ENCODE measurements at regions not wholly inside any gene's neighbourhood (a gene's known extent, or its start where the extent isn't known, plus 50 kb on each side); places are given as distances from the start of the nearest gene placed in this dataset.

GRCh38 chr13:104553186-104553585, 1487.0 kb upstream of the SLC10A2 start:
- TF ChIP-seq EZH2phosphoT487 (IDR thresholded peaks at IDR 0.05; ENCODE audit: insufficient read depth, low read depth), result no peak
- no peak for TF ChIP-seq EZH2 (IDR thresholded peaks at IDR 0.05; ENCODE audit: insufficient read depth, poor library complexity, severe bottlenecking)
